ENCODE measurements at regions not wholly inside any gene's neighbourhood (a gene's known extent, or its start where the extent isn't known, plus 50 kb on each side); places are given as distances from the start of the nearest gene placed in this dataset.

DNA sequence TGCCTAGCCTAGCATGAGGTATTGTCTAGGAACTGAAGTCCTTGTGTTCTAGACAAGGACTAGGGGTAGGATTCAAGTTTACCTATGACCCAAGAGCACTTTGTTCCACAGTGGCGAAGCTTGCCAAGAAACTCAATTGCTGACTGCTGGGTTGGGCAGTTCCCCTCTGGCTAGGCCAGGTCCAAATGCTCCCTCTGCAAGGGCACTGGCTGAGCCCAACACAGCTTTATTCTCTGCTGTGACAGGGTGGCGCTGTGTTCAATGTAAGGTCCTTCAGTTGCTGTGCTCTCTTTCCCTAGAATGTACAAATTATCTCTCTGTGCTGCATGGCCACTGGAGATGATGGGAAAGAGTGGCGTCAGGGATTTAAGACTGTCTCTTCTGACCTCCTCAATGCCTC, 950.8 kb downstream of the HACE1 start:
- TF ChIP-seq CEBPB (IDR thresholded peaks at IDR 0.05), result no peak
- no peak for TF ChIP-seq FOXM1 (IDR thresholded peaks at IDR 0.05; ENCODE audit: borderline replicate concordance, low read depth)
- TF ChIP-seq RAD21 (IDR thresholded peaks at IDR 0.05; ENCODE audit: low read depth), result no peak
- no peak for TF ChIP-seq TAF1 (IDR thresholded peaks at IDR 0.05; ENCODE audit: low read depth)
- TF ChIP-seq, protein P1, sequence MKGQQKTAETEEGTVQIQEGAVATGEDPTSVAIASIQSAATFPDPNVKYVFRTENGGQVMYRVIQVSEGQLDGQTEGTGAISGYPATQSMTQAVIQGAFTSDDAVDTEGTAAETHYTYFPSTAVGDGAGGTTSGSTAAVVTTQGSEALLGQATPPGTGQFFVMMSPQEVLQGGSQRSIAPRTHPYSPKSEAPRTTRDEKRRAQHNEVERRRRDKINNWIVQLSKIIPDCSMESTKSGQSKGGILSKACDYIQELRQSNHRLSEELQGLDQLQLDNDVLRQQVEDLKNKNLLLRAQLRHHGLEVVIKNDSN (IDR thresholded peaks at IDR 0.05), result no peak
- TF ChIP-seq TCF12 (IDR thresholded peaks at IDR 0.05; ENCODE audit: low read depth), result no peak
- TF ChIP-seq CREB1 (IDR thresholded peaks at IDR 0.05; ENCODE audit: low read depth), result no peak
- no peak for TF ChIP-seq ZBTB7A (IDR thresholded peaks at IDR 0.05; ENCODE audit: low read depth)
- TF ChIP-seq, protein P2, sequence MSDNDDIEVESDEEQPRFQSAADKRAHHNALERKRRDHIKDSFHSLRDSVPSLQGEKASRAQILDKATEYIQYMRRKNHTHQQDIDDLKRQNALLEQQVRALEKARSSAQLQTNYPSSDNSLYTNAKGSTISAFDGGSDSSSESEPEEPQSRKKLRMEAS (IDR thresholded peaks at IDR 0.05), result no peak
- TF ChIP-seq, protein P3, sequence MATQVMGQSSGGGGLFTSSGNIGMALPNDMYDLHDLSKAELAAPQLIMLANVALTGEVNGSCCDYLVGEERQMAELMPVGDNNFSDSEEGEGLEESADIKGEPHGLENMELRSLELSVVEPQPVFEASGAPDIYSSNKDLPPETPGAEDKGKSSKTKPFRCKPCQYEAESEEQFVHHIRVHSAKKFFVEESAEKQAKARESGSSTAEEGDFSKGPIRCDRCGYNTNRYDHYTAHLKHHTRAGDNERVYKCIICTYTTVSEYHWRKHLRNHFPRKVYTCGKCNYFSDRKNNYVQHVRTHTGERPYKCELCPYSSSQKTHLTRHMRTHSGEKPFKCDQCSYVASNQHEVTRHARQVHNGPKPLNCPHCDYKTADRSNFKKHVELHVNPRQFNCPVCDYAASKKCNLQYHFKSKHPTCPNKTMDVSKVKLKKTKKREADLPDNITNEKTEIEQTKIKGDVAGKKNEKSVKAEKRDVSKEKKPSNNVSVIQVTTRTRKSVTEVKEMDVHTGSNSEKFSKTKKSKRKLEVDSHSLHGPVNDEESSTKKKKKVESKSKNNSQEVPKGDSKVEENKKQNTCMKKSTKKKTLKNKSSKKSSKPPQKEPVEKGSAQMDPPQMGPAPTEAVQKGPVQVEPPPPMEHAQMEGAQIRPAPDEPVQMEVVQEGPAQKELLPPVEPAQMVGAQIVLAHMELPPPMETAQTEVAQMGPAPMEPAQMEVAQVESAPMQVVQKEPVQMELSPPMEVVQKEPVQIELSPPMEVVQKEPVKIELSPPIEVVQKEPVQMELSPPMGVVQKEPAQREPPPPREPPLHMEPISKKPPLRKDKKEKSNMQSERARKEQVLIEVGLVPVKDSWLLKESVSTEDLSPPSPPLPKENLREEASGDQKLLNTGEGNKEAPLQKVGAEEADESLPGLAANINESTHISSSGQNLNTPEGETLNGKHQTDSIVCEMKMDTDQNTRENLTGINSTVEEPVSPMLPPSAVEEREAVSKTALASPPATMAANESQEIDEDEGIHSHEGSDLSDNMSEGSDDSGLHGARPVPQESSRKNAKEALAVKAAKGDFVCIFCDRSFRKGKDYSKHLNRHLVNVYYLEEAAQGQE (IDR thresholded peaks at IDR 0.05; ENCODE audit: low read depth), result no peak
- TF ChIP-seq NFIC (IDR thresholded peaks at IDR 0.05), result no peak

DNA sequence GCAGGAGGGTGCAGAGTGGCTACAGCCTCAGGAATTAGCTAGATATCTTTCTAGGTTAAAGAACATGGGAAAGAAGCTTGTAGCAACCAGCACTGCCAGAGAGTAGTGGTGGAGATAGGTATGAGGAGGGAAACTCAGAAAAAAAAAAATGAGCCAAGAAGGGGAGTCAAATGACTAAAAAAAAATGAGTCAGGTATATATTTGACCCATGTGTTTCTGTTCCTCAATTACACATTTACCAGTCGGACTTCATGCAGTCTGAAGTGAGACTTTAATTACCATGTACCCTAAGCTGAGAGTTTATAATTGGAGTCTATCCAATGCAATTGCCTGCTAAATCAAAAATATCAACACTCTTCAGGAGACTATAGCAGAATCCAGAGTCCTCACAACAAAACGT, 964.6 kb downstream of the HACE1 start:
- TF ChIP-seq, protein P2 (IDR thresholded peaks at IDR 0.05), result no peak
- TF ChIP-seq YY1 (IDR thresholded peaks at IDR 0.05; ENCODE audit: low read depth) (no peak), TCF12 (IDR thresholded peaks at IDR 0.05; ENCODE audit: low read depth) (no peak), EGR1 (IDR thresholded peaks at IDR 0.05) (no peak), TAF1 (IDR thresholded peaks at IDR 0.05; ENCODE audit: low read depth) (no peak), CEBPB (IDR thresholded peaks at IDR 0.05) (no peak), RAD21 (IDR thresholded peaks at IDR 0.05; ENCODE audit: low read depth) (no peak), ZBTB7A (IDR thresholded peaks at IDR 0.05; ENCODE audit: low read depth) (no peak), NFIC (IDR thresholded peaks at IDR 0.05) (no peak), TEAD4 (IDR thresholded peaks at IDR 0.05) (no peak), EP300 (IDR thresholded peaks at IDR 0.05; ENCODE audit: borderline replicate concordance) (no peak), FOXM1 (IDR thresholded peaks at IDR 0.05; ENCODE audit: borderline replicate concordance, low read depth) (no peak)
- TF ChIP-seq, protein P3 (IDR thresholded peaks at IDR 0.05; ENCODE audit: low read depth), result no peak

DNA sequence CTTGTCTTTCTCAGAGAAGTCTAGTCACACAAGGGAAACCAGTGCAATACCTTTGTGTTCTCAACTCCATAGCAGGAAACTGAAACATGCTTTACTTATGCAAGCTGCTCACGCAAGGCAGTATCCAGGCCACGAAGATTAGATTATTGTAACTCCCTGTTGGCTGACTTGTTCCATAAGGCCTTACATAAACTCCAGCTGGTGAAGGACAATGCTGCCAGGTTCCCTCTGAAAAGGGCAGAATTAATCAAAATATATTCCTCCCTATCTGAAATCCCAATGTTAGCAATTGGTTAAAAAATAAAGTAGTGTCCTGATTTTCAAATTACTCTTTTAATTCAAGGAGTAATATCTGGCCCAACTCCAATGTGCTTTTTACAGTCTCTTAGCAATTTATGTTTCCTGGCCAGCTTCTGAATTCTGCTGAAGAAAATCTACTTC, 966.6 kb downstream of the HACE1 start:
- TF ChIP-seq FOXM1 (IDR thresholded peaks at IDR 0.05; ENCODE audit: borderline replicate concordance, low read depth) (no peak), RAD21 (IDR thresholded peaks at IDR 0.05; ENCODE audit: low read depth) (no peak), YY1 (IDR thresholded peaks at IDR 0.05; ENCODE audit: low read depth) (no peak)

DNA sequence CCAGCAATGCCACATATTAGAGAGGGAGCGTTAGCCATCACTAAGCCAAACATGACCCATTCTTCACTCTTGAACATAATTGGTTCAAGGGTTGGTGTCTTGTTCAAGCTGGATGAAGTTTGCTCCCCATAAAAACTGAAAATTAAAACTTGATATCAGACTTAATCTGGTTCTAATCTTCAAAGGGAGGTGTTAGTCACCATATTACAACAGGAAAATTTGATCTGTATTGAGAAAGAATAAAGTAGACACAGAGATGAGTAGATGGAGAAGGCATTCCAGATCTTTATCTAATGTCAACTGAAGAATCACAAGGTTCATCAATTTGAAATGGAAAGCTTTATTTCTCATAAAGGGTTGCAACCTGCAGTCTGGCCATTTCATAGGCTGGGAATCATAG, 972.8 kb downstream of the HACE1 start:
- no peak for TF ChIP-seq CREB1 (IDR thresholded peaks at IDR 0.05; ENCODE audit: low read depth)
- TF ChIP-seq, protein P2 (IDR thresholded peaks at IDR 0.05), result no peak

DNA sequence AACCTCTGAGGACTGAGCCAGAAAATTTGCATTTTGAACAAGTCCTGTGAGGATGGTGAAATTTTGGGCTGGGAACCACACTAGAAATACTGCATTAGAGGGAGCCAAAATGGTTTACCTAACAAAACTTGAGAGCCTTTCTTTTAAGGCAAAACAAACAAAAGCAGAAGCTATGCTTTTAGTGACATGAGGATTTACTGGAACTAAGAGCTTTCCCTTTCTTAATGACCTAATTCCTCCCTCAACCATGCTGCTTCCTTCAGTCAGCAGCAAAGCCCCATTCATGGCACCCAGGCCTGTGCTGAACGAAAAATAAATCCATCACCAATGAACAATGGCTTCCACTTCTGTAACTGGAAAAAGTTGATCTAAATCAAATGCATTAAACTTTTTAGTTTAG, 974.3 kb downstream of the HACE1 start:
- TF ChIP-seq ZBTB7A (IDR thresholded peaks at IDR 0.05; ENCODE audit: low read depth) (no peak), TCF12 (IDR thresholded peaks at IDR 0.05; ENCODE audit: low read depth) (no peak), EGR1 (IDR thresholded peaks at IDR 0.05) (no peak), FOXM1 (IDR thresholded peaks at IDR 0.05; ENCODE audit: borderline replicate concordance, low read depth) (no peak), EP300 (IDR thresholded peaks at IDR 0.05; ENCODE audit: borderline replicate concordance) (no peak), CREB1 (IDR thresholded peaks at IDR 0.05; ENCODE audit: low read depth) (no peak), CEBPB (IDR thresholded peaks at IDR 0.05) (no peak), TEAD4 (IDR thresholded peaks at IDR 0.05) (no peak), YY1 (IDR thresholded peaks at IDR 0.05; ENCODE audit: low read depth) (no peak), TAF1 (IDR thresholded peaks at IDR 0.05; ENCODE audit: low read depth) (no peak), NFIC (IDR thresholded peaks at IDR 0.05) (no peak)
- TF ChIP-seq, protein P3 (IDR thresholded peaks at IDR 0.05; ENCODE audit: low read depth), result no peak
- TF ChIP-seq, protein P1 (IDR thresholded peaks at IDR 0.05), result no peak
- TF ChIP-seq, protein P2 (IDR thresholded peaks at IDR 0.05), result no peak

Measured in Ishikawa (cell line).